Ramos (cell line): ENCODE measurements at regions not wholly inside any gene's neighbourhood (a gene's known extent, or its start where the extent isn't known, plus 50 kb on each side); places are given as distances from the start of the nearest gene placed in this dataset.

Experiments
- in situ Hi-C: fragments of 300-500 bp; cut with MboI; formaldehyde crosslinking; loops from one replicate; pipeline ENCODE4 v1.14.3; 2022; ENCODE audit warnings: low sequenced_read_pairs; ENCODE audit not compliant: unreplicated experiment

- in situ Hi-C loops, result no loop called here
Observed at GRCh38 chr2:65728477-65729180, 296.2 kb upstream of the SPRED2 start.

- in situ Hi-C loops, result no loop called here
Observed at GRCh38 chr2:65727816-65728215, 295.4 kb upstream of the SPRED2 start.

GRCh38 chr2:65727381-65727780 is 295.0 kb upstream of the SPRED2 start:
- in situ Hi-C loops, result no loop called here

GRCh38 chr2:65724752-65725151 is 292.4 kb upstream of the SPRED2 start:
- in situ Hi-C loops, result no loop called here

- in situ Hi-C loops, result no loop called here
Observed at GRCh38 chr2:65724336-65724735, 291.9 kb upstream of the SPRED2 start.

- in situ Hi-C loops, result no loop called here
Observed at GRCh38 chr2:65722028-65722778, 289.8 kb upstream of the SPRED2 start.

GRCh38 chr2:65716698-65717097 is 284.3 kb upstream of the SPRED2 start:
- in situ Hi-C loops, result no loop called here

- in situ Hi-C loops, result no loop called here
Observed at GRCh38 chr2:65715323-65715722, 282.9 kb upstream of the SPRED2 start.

- in situ Hi-C loops, result no loop called here
Observed at GRCh38 chr2:65714866-65715265, 282.5 kb upstream of the SPRED2 start.

- in situ Hi-C loops, result no loop called here
Observed at GRCh38 chr2:65711863-65712262, 279.5 kb upstream of the SPRED2 start.

- in situ Hi-C loops, result no loop called here
Observed at GRCh38 chr2:65710779-65711295, 278.4 kb upstream of the SPRED2 start.

GRCh38 chr2:65710356-65710755 is 278.0 kb upstream of the SPRED2 start:
- in situ Hi-C loops, result no loop called here

- in situ Hi-C loops, result no loop called here
Observed at GRCh38 chr2:65708086-65708485, 275.7 kb upstream of the SPRED2 start.

GRCh38 chr2:65706411-65706810 is 274.0 kb upstream of the SPRED2 start:
- in situ Hi-C loops, result no loop called here

GRCh38 chr2:65701191-65701590 is 268.8 kb upstream of the SPRED2 start:
- in situ Hi-C loops, result no loop called here

- in situ Hi-C loops, result no loop called here
Observed at GRCh38 chr2:65700720-65701119, 268.3 kb upstream of the SPRED2 start.

GRCh38 chr2:65700004-65700651 is 267.7 kb upstream of the SPRED2 start:
- in situ Hi-C loops, result no loop called here

GRCh38 chr2:65691816-65692215 is 259.4 kb upstream of the SPRED2 start:
- in situ Hi-C loops, result no loop called here

- in situ Hi-C loops, result no loop called here
Observed at GRCh38 chr2:65688141-65688886, 255.9 kb upstream of the SPRED2 start.

GRCh38 chr2:65687614-65688013 is 255.2 kb upstream of the SPRED2 start:
- in situ Hi-C loops, result no loop called here
